GM12892 (cell line): ENCODE measurements at regions not wholly inside any gene's neighbourhood (a gene's known extent, or its start where the extent isn't known, plus 50 kb on each side); places are given as distances from the start of the nearest gene placed in this dataset.

ENCODE experiments used
- POLR2A ChIP-seq: IDR thresholded peaks from 2 replicates; pipeline ENCODE4 v1.6.1; 2011; ENCODE audit warnings: low read depth, low read length, control low read depth
- POLR2AphosphoS5 ChIP-seq: IDR thresholded peaks from 2 replicates; pipeline ENCODE4 v1.6.1; 2011; ENCODE audit warnings: low read depth, low read length, control low read depth
- TAF1 ChIP-seq: IDR thresholded peaks from 2 replicates; pipeline ENCODE4 v1.6.1; 2011; ENCODE audit warnings: low read depth, mild to moderate bottlenecking, control low read depth, low read length, borderline replicate concordance

- TF ChIP-seq POLR2A (no peak), POLR2AphosphoS5 (no peak), TAF1 (no peak)
Observed at GRCh38 chr5:4159681-4160080, 564.0 kb downstream of the IRX1 start.
